Suppressor macrophage (primary cell): ENCODE measurements at regions not wholly inside any gene's neighbourhood (a gene's known extent, or its start where the extent isn't known, plus 50 kb on each side); places are given as distances from the start of the nearest gene placed in this dataset.

Experiments
- DNase-seq, 4 experiments: peaks; one replicate each; pipeline ENCODE4 v3.0.0-alpha.2; 2020 to 2022

DNA sequence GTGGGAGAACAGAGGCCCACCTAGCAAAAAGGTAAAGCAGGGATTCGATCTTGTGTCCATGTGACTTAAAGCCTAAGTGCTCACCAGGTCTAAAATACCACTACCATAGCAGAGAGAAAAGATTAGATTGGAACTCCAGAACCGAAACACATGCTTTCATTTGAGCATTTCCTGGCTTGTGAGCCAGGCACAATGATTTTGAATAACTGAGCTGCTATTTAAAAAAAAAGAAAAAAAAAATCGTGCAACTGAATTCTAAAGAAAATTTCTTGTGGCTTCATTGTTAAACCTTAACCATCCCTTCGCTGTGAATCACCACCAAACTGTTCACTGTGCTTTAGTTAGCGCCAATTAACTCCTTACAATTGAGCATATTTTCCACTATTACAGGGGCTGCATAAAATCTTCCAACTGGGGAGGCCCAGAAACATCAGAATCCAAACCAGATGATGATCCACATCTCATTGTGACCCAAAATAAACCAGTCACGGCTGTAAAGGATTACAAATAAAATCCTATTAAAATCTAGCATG lies 366.4 kb upstream of the ERCC4 start:
- no peak for DNase-seq

DNA sequence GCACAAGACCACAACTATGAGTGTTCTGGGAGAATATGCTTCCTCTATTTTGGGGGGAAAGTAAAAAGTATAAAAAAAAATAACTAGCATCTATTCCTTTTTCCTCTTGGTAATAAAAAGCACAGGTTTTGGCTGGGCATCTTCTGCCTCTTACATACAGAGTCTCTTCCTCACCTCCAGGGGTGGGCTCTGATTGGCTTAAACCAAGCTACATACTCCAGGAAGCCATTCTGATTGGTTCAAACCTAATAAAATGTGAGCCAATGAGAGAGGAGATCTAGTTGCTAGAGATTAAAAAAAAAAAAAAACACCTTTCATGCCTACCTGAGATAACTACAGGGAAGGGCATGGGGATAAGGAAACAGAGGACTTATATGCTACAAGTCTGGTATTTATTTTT lies 365.9 kb upstream of the ERCC4 start:
- DNase-seq: no peak

DNA sequence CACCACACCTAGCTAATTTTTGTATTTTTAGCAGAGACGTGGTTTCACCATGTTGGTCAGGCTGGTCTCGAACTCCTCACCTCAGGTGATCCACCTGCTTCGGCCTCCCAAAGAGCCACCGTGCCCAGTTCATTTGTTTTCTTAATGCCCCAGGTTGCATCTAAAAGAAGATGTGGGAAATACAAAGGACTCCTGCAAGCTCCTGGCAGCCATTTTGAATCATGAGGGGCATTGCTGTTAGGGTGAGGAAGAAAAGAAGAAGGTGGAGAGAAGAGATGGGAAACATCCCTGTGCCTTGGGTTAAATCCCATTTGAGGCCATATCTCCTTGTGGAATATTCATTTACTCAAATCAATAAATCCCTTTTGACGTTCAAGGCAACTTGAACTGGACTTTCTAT lies 365.3 kb upstream of the ERCC4 start:
- no peak for DNase-seq

DNA sequence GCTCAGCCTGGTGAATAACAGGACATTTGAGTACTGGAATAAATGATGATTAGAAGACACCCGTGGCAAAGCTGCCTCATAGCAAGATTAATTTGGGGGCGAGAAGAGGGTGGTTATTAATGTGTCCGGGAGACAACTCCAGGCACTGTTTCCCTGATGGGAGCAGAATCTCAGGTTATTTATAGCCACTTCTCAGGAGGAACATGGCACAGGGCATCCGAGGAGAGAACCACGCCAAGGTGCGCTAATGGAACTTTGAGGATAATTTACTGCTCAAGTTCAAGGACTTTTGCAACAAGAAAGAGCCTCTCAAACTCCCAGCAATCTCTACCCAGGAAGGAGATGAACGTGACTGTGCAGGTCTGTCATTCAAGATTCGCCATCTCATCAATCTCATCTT lies 362.5 kb upstream of the ERCC4 start:
- DNase-seq: no peak

DNA sequence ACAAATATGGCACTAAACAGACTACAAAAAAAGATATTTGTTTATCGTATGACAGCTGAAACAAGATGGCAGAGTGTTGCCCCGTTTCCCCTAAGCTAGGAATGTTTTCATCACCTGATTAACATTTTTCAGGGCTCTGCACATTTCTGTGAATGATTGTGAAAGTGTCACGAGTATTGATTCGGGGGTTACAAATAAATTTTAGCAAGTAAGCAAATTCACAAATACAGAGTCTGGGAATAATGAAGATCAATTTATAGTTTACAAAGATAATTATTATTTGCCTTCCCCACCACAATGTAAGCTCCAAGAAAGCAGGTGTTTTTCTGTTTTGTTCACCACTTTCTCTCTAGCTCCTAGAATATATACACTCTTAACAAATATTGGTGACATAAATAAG lies 361.2 kb upstream of the ERCC4 start:
- no peak for DNase-seq

DNA sequence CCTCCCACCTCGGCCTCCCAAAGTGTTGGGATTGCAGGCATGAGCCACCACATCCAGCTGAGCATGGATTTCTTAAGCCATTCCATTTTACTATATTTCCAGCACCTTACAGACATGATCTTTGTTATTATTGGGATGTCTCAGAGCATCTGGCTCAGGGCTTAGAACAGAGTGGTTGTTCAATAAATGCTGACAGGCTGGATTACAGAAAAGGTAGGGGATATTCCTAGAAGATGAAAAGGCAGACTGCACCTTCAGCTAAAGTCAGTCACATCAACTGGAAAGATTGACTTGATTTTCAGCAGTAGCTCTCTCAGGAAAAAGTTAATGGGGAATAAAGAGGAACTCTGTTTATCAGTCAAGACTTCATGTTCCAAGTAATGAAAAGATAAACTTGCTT lies 360.3 kb upstream of the ERCC4 start:
- DNase-seq: no peak

DNA sequence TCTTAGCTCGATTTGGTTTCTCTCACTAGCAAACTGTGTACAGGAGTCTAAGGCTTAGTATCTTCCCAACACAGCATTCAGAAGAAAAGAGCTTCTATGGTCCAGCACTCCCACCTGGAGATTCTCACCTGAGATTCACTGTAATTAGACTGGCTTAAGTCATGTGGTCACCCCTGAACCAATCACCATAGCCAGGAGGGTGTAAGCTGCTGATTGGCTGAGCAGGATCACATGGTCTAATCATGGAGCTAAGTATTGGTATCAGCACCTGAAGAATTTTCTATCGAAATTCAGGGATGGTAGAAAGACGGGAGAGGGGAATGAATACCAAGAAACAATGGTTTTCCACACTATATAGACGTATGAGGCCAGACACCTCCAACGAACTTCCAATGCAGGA lies 359.8 kb upstream of the ERCC4 start:
- no peak for DNase-seq

DNA sequence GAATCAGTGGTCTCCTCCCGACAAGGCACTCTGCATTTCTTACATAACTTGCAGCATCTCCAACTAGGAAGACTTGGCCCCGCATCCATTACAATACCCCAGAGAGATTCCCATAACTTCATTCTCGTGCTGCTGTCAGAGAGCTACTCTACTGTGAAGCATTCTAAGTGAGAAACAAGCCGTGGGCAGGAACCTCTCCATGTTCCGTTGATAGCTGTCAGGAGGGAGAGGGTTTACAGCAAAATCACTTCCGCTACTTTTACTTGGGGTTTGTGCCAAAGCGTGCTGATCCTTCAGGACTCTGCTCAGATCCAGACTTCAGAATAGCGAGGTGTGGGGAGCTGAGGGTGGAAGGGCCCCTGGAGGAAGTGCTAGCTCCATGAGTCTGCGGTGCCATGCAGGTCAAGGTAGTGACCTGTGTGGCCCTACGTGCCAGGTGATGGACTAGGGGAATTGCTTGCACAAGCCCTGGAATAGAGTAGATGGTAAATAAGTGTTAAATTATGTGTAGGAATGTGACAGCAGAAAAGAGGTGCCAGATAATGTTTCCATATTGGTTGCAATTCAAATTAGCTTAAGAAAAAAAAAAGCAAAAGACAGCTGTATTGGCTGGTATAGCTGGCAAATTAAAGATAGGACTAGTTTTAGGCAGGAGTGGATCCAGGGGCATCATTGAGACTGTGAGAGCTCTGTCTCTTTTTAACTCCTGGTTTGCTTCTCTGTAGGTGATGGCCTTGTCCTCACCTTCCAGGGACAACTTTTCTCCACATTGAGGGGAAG lies 358.5 kb upstream of the ERCC4 start:
- DNase-seq: no peak

DNA sequence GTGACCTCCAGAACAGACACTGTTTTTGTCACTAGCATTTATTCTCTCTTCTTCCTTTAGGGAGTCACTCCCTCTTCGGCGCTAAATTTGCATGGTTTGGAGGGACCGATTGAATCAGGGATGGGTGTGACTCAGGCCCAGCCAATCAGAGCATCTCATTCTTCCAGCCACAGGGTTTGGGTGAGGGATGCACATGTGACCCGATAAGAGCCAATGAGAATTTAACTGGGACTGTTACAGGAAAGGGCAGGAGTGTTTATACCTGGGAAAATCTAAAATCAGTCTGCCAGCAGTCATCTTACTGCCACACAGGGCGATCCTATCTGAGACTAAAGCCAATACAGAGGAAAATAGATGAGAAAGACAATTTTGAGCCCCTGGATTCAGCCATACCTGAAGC lies 351.2 kb upstream of the ERCC4 start:
- no peak for DNase-seq

DNA sequence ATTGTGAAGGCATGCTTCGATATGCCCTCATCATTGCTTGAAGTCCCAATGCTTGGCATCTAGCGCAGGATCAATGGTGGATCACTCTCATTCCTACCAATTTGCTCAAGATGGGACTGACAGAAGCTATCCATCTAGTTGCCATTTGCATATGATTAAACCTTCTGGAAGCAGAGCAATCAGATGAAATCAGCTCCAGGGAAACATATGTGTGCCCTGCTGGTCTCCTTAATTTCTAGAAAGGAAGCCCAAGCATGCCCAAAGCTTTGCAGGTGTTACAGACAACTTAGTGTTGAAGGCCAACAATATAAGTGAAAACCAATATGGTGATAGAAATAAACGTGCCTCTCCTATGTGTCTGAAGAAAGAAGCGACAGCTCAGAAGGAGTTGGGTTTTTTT lies 350.0 kb upstream of the ERCC4 start:
- DNase-seq: no peak

DNA sequence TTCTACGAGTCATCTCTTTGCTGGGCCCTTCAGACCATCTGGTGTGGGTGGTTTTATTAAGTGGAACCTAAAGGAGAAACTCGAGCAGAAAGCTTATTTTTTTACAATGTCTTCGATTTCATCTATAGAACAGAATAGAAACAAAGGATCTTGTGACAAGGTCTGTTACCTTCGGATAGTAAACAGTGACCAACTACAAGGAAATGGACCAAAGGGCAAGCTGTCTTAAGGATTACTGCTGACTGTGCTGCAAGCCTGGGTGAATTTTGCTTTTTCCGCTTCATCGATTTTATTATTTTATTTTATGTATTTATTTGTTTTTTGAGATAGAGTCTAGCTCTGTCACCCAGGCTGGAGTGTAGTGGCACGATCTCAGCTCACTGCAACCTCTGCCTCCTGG lies 348.9 kb upstream of the ERCC4 start:
- DNase-seq: no peak

DNA sequence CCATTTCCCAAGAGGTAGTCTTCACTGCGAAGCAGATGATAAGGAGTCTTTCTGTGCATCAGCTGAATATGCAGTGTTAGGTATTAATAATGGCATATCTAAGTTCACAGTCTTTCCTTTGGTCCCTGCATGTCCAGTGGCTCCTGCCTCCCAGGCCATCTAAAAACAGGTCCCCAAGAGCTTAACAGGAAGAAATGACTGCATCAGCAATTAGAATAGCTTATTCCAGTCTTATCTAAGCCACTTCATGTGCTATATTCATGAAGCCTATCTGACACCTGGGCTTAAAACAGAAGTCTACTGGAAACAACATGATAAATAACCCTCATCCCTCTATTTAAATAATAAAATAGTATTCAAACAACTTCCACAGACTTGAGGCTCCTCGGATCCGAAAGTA lies 346.1 kb upstream of the ERCC4 start:
- no peak for DNase-seq

DNA sequence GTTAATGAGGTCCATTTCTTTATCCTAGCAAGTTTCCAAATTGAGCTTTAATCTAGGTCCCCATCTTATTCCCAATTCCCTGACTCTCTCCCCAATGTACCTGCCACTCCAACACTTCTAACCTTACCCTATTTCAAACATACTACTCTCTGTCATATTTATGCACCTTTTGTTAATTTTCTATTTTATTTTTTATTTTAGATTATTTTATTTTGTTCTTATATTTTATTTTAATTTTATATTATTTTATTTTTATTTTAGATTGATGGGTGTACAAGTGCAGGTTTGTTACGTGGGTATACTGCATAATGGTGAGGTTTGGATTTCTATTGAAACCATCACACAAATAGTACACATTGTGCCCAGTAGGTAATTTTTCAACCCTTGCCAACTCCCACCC lies 333.9 kb upstream of the ERCC4 start:
- DNase-seq: no peak

DNA sequence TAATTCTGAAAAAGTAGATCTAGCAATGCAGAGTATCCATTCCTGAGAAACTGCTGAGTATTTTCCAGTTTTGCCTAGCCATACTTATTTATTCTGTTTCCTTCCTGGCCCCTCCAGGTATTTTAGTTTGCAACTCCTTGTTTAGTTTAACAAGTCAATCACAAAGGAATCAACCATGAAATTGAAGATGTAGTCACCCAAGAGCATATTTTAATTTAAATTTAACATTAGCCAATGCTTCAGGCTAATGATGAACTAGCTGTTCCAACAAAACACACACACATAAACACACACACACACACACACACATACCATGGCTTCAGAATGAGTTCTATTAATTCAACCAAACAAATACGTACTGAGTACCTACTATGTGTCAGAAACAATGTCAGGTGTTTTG lies 332.8 kb upstream of the ERCC4 start:
- DNase-seq: no peak

DNA sequence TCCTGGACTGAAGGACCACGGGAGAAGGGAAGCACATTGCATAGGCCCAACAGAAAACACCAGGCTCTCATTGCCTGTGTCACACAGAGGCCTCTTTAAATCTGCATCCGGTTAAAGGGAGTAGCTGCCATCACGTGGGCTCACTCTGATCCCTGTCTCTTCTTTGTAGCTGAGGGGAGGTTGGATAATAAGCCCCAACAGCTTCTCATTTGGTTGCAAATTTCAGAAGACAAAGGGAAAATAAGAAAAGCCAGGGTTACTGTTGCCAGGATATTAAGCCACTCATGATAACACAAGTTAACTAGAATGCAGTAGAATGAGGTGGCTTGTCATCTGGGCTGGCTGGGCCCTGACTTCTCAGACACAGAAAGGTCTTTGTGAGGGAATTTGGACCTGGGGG lies 325.1 kb upstream of the ERCC4 start:
- DNase-seq: no peak

DNA sequence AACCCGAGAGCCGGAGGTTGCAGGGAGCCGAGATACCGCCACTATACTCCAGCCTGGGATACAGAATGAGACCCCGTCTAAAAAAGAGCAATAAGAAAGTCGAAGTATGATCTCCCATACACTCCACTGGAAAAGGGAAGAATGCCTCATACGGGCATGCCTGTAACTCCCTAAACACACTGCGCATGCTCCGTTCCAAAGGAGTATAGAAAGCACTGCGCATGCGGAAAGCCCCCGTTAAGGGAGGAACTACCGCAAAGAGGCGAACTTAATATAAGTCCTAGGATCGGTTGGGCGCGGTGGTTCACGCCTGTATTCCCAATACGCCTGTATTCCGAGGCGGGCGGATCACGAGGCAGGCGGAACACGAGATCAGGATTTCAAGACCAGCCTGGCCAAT lies 313.1 kb upstream of the ERCC4 start:
- no peak for DNase-seq

DNA sequence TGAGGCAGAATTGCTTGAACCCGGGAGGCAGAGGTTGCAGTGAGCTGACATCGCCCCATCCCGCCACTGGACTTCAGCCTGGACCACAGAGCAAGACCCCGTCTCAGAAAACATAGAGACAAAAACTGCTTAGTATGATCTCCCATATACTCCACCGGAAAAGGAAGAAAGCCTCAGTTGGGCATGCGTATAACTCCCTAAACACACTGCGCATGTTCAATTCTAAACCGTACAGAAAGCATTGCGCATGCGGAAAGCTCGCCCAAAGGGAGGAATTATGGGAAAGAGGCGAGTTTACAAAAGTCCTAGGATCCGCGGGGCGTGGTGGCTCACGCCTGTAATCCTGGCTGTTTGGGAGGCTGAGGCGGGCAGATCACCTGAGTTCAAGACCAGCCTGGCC lies 312.7 kb upstream of the ERCC4 start:
- DNase-seq: no peak

DNA sequence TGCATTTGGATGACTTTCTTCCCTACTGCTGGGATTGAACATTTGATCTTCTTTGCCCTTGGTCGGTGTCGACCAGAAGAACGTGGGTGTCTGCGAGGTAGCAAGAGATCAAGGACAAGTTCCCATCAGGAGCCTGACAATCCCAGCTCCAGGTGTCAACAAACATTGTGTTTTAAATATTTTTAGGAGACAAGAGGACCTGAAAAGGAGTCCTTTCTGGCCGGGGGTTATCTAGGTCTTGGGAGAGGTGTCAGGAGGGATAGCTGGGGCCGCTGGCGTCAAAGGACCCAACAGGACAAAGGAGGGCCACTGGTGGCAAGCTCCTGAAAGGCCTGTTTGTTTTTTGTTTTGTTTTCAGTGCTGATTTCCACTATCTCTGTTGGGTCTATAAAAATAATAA lies 308.4 kb upstream of the ERCC4 start:
- DNase-seq: no peak

DNA sequence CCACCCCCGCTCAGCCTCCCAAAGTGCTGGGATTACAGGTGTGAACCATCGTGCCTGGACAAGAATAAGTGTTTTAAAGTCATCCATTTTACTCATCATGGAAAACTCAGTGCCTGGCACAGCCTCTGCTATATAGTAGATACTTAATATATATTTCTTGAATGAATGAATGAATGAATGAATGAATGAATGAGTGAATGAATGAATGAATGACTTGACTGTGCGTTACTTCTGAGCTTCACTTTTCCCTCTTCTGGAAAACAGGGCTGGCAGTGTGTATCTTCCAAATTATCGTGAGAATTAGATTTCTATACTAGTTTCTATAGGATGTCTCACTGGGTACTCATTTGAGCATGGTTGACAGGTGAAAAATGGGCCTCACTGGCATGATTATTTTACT lies 307.3 kb upstream of the ERCC4 start:
- no peak for DNase-seq

DNA sequence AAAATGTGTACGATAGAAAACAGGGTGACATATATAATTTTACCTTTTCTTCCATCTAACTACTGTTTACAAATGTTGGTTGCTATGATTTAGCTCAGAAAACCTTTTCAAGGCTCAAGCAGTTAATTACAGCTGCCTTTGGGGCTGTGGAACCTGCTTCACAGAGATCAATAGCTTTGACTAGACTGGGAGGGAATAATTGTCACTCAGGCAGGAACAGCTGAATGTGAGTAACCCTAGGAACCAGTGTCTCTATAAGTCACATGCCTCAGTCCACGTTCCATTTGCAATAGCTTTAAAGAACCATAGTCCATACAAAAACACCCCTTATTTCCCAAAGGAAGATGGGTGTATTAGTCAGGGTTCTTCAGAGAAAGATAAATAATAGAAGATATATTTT lies 306.8 kb upstream of the ERCC4 start:
- DNase-seq: no peak

DNA sequence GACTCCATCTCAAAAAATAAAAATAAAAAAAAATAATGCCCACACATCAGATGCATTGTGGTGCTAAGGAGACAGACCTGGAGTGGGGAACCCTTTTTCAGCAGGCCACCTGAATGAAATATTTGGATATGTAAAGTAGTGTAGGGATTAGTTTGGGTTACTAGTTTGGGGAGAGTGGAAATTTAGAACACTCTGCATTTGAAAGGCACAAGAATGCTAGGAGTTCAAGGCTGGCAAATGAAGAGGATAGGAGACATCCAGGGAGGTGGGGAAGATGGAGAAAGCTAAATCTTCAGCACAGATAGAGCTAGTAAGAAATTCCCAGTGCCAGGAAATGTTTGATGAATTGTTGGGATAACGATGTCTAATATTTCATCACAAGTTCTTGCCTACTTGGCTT lies 298.3 kb upstream of the ERCC4 start:
- DNase-seq: no peak

DNA sequence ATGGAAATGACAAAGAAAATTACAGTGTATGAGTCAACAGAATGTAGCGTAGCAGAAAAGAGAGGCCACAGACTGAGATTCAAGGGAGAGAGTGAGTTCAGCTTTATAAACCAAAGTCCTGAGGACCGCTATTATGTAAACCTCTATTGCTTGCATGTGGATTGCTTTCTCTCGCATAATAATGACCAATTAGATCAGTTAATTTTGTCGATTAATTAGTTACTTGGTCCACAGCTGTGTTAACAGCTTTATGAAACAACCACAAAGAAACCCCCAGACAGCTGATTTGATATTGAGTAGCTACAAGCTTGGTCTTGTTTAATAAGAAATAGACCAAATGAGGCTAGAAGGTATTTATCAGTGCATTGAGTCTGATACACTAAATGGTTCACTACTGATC lies 291.8 kb upstream of the ERCC4 start:
- DNase-seq: no peak

DNA sequence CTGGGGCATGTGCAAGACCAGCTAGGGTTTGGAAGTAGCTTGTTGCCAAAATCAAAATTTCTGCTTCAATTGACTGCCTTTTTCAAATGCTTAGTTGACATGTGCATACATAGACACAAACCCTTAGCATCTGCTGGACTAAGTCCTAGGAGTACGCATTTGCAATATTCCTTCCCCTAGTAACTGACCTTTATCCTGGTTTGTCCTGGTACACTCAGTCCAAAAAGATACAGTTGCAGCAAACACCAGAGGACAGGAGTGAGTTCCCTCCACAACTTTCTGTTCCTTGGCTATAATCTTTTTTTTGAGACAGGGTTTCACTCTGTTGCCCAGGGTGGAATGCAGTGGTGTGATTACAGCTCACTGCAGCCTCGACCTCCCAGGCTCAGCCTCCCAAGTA lies 290.2 kb upstream of the ERCC4 start:
- no peak for DNase-seq

DNA sequence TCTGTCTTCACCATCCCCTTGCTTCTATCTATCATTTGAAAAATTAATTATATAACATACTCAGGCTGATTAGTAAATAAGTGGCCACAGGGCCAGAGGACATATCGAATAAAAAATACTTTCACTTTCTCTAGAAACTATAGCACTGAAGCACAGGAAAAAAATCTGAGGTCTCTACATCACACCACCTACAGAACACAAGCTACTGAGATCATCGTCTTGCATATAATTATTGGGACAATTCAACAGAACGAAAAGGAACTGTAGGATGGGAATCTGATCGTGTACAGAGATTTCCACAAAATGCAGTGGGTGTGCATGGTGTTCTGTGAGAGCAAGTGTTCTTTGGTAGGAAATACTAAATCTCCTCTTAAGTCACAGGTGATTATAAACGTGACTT lies 289.6 kb upstream of the ERCC4 start:
- no peak for DNase-seq

DNA sequence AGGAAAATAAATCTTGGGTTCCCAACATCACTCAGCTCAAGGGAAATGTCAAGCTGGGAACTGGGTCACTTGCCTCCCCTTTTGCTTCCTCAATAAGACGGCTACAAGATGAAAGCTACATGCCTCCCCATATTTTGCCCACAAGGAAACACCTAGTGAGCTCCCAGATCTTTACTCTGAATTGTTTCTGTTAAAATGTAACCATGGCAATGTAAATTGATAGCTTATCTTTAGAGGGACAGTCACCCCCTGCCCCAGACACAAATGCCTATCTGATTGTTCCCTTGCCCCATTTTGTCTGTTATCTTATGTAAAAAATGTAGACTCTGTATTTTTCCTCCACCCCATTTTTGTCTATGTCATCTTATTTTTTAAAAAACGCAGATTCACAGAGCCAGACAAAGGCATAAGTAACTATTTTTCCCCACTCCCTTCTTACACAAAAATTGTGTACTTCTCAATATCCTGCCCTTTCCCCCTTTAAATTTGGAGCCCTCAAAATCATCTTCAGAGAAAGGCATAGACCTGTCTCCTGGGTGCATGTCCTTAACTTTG lies 288.7 kb upstream of the ERCC4 start:
- no peak for DNase-seq
